CD4-positive, alpha-beta memory T cell (primary cell): ENCODE measurements at regions not wholly inside any gene's neighbourhood (a gene's known extent, or its start where the extent isn't known, plus 50 kb on each side); places are given as distances from the start of the nearest gene placed in this dataset.
"Not testable (repeated sequence)": the region's sequence is repeated elsewhere in the genome, so short reads cannot be mapped to it uniquely, and the experiment has no call there.

ENCODE experiments used
- CTCF ChIA-PET: fragments of 350-600 bp; sonication (Branson Sonifier 250); formaldehyde crosslinking; loops from one replicate; lab custom pipeline; 2021; ENCODE audit warnings: inconsistent platforms; ENCODE audit not compliant: partially characterized antibody; lab: Charles Lee
- POLR2A ChIA-PET: fragments of 350-600 bp; sonication (Branson Sonifier 250); formaldehyde crosslinking; loops from one replicate; lab custom pipeline; 2021; ENCODE audit not compliant: partially characterized antibody; lab: Charles Lee
- DNase-seq, 5 donors: peaks; one replicate each; pipeline versions ENCODE4 v3.0.0 to v3.0.0-alpha.2; 2020 to 2022; ENCODE audit warnings: mixed read lengths in 1 of 5
- H3K27ac ChIP-seq: one replicate; pipeline ENCODE4 v1.7.0; 2013; ENCODE audit warnings: low read depth, low read length
- H3K27me3 ChIP-seq: 2 replicates; pipeline ENCODE4 v1.7.0; 2013; ENCODE audit warnings: mild to moderate bottlenecking, low read length, moderate library complexity; ENCODE audit not compliant: insufficient read depth
- H3K36me3 ChIP-seq: 2 replicates; pipeline ENCODE4 v1.7.0; 2013; ENCODE audit warnings: mild to moderate bottlenecking, low read length, moderate library complexity; ENCODE audit not compliant: insufficient read depth
- H3K4me1 ChIP-seq: 2 replicates; pipeline ENCODE4 v1.7.0; 2013; ENCODE audit warnings: mild to moderate bottlenecking, low read length, moderate library complexity; ENCODE audit not compliant: insufficient read depth
- H3K4me3 ChIP-seq, 2 donors: one replicate each; pipeline ENCODE4 v1.7.0; 2013; ENCODE audit warnings: low read length in 2 of 2, mild to moderate bottlenecking in 1 of 2
- H3K9me3 ChIP-seq, 2 donors: one replicate each; pipeline ENCODE4 v1.7.0; 2013; ENCODE audit warnings: low read length in 2 of 2, control low read depth in 1 of 2; ENCODE audit not compliant: control insufficient read depth in 1 of 2
- H3K27ac Mint-ChIP-seq, 7 donors: one replicate each; pipeline ENCODE4 v1.8.0; 2020 to 2021; ENCODE audit warnings: mixed read lengths in 7 of 7, mild to moderate bottlenecking in 6 of 7, inconsistent platforms in 3 of 7, moderate library complexity in 3 of 7
- H3K27me3 Mint-ChIP-seq, 2 donors: one replicate each; pipeline ENCODE4 v1.8.0; 2020 to 2021; ENCODE audit warnings: mixed read lengths in 2 of 2
- H3K36me3 Mint-ChIP-seq, 2 donors: one replicate each; pipeline ENCODE4 v1.8.0; 2020 to 2021; ENCODE audit warnings: mixed read lengths in 2 of 2, inconsistent platforms in 1 of 2, mild to moderate bottlenecking in 1 of 2
- H3K4me1 Mint-ChIP-seq, 4 donors: one replicate each; pipeline ENCODE4 v1.8.0; 2020 to 2021; ENCODE audit warnings: mixed read lengths in 4 of 4, mild to moderate bottlenecking in 1 of 4
- H3K4me3 Mint-ChIP-seq, 8 donors: one replicate each; pipeline ENCODE4 v1.8.0; 2020 to 2021; ENCODE audit warnings: mixed read lengths in 8 of 8, mild to moderate bottlenecking in 7 of 8, moderate library complexity in 6 of 8, inconsistent platforms in 3 of 8
- H3K9me3 Mint-ChIP-seq, 8 donors: one replicate each; pipeline ENCODE4 v1.8.0; 2020 to 2021; ENCODE audit warnings: mixed read lengths in 8 of 8, mild to moderate bottlenecking in 5 of 8, inconsistent platforms in 3 of 8, moderate library complexity in 1 of 8
- intact Hi-C: fragments of 100-400 bp; cut with micrococcal nuclease; formaldehyde crosslinking; loops from one replicate; pipeline ENCODE4 v1.15.1; 2023

DNA sequence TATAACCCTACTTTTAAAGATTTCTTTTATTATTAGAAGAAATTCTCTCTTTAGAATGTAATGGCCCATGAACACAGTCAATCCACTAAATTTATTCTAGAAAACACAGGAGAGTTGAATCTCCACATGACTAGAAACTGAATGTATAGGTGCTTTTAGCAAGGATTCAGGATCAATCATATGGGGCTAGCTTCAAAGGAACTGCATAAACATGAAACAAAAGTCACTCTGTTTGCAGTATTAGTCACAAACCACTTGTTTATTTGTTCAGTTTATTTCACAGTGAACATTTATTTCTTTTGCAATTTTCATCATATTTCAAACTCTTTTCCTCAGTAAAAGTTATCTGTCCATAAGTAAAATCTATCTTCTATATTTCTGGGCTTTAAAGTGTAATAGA, 1604.6 kb downstream of the PCDH18 start:
- Mint-ChIP-seq H3K27ac (no peak overlapping the region), H3K36me3 (no peaks in the 10 kb centered on the region), H3K9me3 (peaks cover 0 to 16% (median 10%) of the 10 kb centered on the region in 8 donors), H3K4me1 (no peaks in the 10 kb centered on the region), H3K27me3 (no peaks in the 10 kb centered on the region), H3K4me3 (no peak overlapping the region)
- DNase-seq, result no peak
- Histone ChIP-seq H3K36me3 (no peaks in the 10 kb centered on the region), H3K9me3 (no peaks in the 10 kb centered on the region), H3K4me3 (no peak overlapping the region), H3K27ac (no peak overlapping the region), H3K27me3 (no peaks in the 10 kb centered on the region), H3K4me1 (no peaks in the 10 kb centered on the region)
- CTCF ChIA-PET, result no interaction called here
- intact Hi-C loops, result no loop called here
- POLR2A ChIA-PET, result no interaction called here

DNA sequence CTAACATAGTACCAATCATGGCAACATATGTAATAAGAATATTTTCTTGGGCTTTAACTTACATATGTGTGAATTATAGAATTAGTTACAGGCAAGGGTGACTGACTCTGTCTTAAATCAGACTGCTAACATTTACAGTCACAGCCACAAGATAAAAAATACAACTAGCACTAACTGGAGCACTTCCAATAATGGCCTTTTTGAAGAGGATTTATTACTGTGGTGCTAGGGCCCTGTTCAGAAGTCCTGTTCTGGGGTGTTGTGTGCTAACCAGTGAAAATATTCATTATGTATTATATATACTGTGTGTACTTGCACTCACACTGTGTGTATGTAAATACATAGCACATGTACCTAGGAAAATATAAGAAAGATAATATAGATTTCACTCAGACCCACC, 1611.2 kb downstream of the PCDH18 start:
- Mint-ChIP-seq H3K36me3 (no peaks in the 10 kb centered on the region), H3K4me3 (no peak overlapping the region), H3K9me3 (peaks cover 0 to 17% (median 9%) of the 10 kb centered on the region in 8 donors), H3K27ac (no peak overlapping the region), H3K27me3 (no peaks in the 10 kb centered on the region), H3K4me1 (no peaks in the 10 kb centered on the region)
- ChIA-PET CTCF (no interaction called here), POLR2A (no interaction called here)
- Histone ChIP-seq H3K4me3 (no peak overlapping the region), H3K27ac (no peak overlapping the region), H3K4me1 (no peaks in the 10 kb centered on the region), H3K27me3 (no peaks in the 10 kb centered on the region), H3K36me3 (no peaks in the 10 kb centered on the region), H3K9me3 (no peaks in the 10 kb centered on the region)
- DNase-seq, result no peak
- intact Hi-C loops, result no loop called here

DNA sequence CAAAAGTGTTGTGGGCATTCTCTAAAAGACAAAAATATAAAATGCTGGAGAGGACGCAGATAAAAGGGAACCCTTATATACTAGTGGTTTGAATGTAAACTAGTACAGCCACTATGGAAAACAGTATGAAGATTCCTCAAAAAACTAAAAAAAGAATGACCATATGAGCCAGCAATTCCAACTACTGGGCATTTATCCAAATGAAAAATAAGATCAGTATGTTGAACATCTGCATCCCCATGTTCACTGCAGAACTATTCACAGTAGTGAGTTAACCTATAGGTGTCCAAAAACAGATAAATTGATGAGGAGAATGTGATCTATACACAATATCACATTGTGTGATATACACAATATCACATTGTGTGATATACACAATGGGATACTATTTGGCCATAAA, 1615.3 kb downstream of the PCDH18 start:
- ChIA-PET POLR2A (no interaction called here), CTCF (no interaction called here)
- H3K36me3 ChIP-seq, result no peaks in the 10 kb centered on the region
- peaks cover 0 to 7% (median 3%) of the 10 kb centered on the region in 8 donors for H3K9me3 Mint-ChIP-seq
- H3K4me1 Mint-ChIP-seq, result no peaks in the 10 kb centered on the region
- H3K27me3 Mint-ChIP-seq, result no peaks in the 10 kb centered on the region
- no peak for DNase-seq
- H3K9me3 ChIP-seq, result no peaks in the 10 kb centered on the region
- H3K27me3 ChIP-seq, result no peaks in the 10 kb centered on the region
- H3K4me3 ChIP-seq, result no peak overlapping the region
- intact Hi-C loops, result no loop called here
- H3K4me3 Mint-ChIP-seq, result no peak overlapping the region
- H3K27ac Mint-ChIP-seq, result no peak overlapping the region
- no peak overlapping the region for H3K27ac ChIP-seq
- no peaks in the 10 kb centered on the region for H3K4me1 ChIP-seq
- H3K36me3 Mint-ChIP-seq, result no peaks in the 10 kb centered on the region

DNA sequence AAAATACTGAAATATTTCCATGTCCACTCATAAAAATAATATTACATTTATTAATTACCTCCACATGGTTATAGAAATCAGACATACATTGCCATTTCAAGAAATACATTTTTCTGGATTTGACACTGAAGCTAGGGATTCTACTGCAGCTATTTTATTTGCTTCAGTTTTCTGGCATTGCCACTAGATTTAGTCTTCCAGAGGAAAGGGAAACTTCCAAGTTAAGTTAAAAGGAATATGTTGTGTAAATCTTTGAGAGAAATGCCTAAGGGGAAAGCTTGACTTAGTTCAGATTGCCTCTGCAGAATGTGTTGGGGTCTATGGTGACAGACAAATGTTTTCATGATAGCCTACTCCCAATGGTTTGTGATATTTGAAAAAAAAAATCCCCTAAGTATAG, 1631.3 kb downstream of the PCDH18 start:
- Histone ChIP-seq H3K27me3 (no peaks in the 10 kb centered on the region), H3K27ac (no peak overlapping the region), H3K9me3 (no peaks in the 10 kb centered on the region), H3K4me1 (no peaks in the 10 kb centered on the region), H3K4me3 (no peak overlapping the region), H3K36me3 (no peaks in the 10 kb centered on the region)
- ChIA-PET POLR2A (no interaction called here), CTCF (no interaction called here)
- no peaks in the 10 kb centered on the region for H3K27me3 Mint-ChIP-seq
- no peak overlapping the region for H3K4me3 Mint-ChIP-seq
- H3K36me3 Mint-ChIP-seq, result no peaks in the 10 kb centered on the region
- intact Hi-C loops, result no loop called here
- DNase-seq, result no peak
- H3K4me1 Mint-ChIP-seq, result no peaks in the 10 kb centered on the region
- H3K9me3 Mint-ChIP-seq, result peaks cover 0 to 32% (median 9%) of the 10 kb centered on the region in 8 donors
- no peak overlapping the region for H3K27ac Mint-ChIP-seq

DNA sequence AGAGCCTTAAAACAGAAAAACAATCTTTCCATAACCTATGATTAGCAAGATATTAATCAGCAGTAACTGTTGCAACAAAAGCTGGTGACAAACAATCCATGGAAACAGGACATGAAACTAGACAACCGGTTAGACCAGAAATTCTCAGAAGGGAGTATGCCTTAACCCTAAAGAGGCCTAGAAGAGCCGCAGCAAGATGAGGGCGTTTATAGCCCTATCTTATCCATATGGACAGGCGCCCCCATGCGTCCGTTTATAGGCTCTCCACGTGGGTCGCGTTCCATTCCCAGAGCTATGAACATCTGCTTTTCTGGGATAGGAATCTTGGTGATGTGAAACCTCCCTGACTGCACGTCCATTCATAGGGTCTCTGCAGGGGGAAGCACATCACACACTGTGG, 1662.7 kb upstream of the PABPC4L start:
- CTCF ChIA-PET, DNase-seq, H3K4me1 Mint-ChIP-seq, intact Hi-C loops, H3K27ac ChIP-seq, H3K9me3 ChIP-seq, H3K27ac Mint-ChIP-seq, H3K27me3 Mint-ChIP-seq, H3K4me3 ChIP-seq, POLR2A ChIA-PET, H3K4me3 Mint-ChIP-seq, H3K27me3 ChIP-seq, H3K4me1 ChIP-seq, H3K36me3 ChIP-seq, H3K36me3 Mint-ChIP-seq: not testable (repeated sequence)
- peaks cover 0 to 13% (median 2%) of the 10 kb centered on the region in 8 donors for H3K9me3 Mint-ChIP-seq

DNA sequence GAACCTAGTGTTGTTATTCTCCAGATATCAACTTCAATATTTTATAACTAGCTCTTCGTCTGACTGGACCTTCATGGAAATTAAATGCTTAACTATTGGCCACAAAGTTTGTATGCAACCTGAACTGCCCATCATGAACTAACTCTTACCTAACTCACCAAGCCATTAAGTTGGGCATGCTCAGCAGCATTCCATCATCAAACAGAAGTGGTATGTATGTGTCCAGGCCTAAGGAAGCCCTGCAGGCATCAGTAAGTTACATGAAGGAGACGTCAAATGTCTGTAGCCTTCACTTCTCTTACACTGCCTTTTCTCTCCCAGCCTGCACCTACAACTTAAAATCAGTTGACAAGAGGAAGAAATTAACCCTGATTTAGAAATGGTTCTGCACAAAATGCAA, 1639.2 kb upstream of the PABPC4L start:
- H3K4me1 Mint-ChIP-seq, result no peaks in the 10 kb centered on the region
- POLR2A ChIA-PET, result no interaction called here

DNA sequence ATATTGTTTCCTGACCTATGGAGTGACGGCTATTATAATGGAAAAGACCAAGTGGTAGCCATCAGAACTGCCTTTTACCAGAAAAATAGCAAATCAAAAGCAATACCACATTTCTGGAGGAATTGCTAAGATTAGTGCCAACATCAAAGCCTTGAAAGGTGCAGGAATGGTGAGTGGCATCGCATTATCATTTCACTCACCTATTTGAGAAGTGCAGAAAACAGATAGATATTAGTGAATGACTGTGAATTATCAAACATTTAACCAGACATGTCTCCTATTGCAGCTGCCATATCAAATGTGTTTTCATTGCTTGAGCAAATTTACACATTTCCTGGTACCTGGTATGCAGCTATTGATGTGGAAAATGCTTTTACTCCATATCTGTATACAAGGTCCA, 1638.1 kb upstream of the PABPC4L start:
- Mint-ChIP-seq H3K4me1 (no peaks in the 10 kb centered on the region), H3K4me3 (no peak overlapping the region), H3K27me3 (no peaks in the 10 kb centered on the region), H3K9me3 (peaks cover 0 to 17% (median 6%) of the 10 kb centered on the region in 8 donors), H3K36me3 (no peaks in the 10 kb centered on the region), H3K27ac (no peak overlapping the region)
- Histone ChIP-seq H3K4me3 (no peak overlapping the region), H3K36me3 (no peaks in the 10 kb centered on the region), H3K27me3 (no peaks in the 10 kb centered on the region), H3K4me1 (no peaks in the 10 kb centered on the region), H3K9me3 (peaks cover 0 to 4% of the 10 kb centered on the region in 2 donors), H3K27ac (no peak overlapping the region)
- CTCF ChIA-PET, result interaction anchor here (1.8 kb wide), 1 partner anchor 8 kb away, joined by 3 read pairs; no protein-coding TSS in a partner anchor
- intact Hi-C loops, result no loop called here
- no peak for DNase-seq
- POLR2A ChIA-PET, result no interaction called here

More for the DNA sequence above, 1639.2 kb upstream of the PABPC4L start:
- H3K9me3 Mint-ChIP-seq, result peaks cover 2 to 23% (median 9%) of the 10 kb centered on the region in 8 donors
- intact Hi-C loops, result no loop called here
- no peak overlapping the region for H3K27ac Mint-ChIP-seq
- no peak for DNase-seq
- H3K9me3 ChIP-seq, result peaks cover 0 to 4% of the 10 kb centered on the region in 2 donors
- H3K27ac ChIP-seq, result no peak overlapping the region
- H3K4me3 ChIP-seq, result no peak overlapping the region
- no peaks in the 10 kb centered on the region for H3K36me3 ChIP-seq
- no peaks in the 10 kb centered on the region for H3K27me3 Mint-ChIP-seq
- no peaks in the 10 kb centered on the region for H3K27me3 ChIP-seq
- no peak overlapping the region for H3K4me3 Mint-ChIP-seq
- no peaks in the 10 kb centered on the region for H3K36me3 Mint-ChIP-seq
- CTCF ChIA-PET, result no interaction called here
- no peaks in the 10 kb centered on the region for H3K4me1 ChIP-seq

DNA sequence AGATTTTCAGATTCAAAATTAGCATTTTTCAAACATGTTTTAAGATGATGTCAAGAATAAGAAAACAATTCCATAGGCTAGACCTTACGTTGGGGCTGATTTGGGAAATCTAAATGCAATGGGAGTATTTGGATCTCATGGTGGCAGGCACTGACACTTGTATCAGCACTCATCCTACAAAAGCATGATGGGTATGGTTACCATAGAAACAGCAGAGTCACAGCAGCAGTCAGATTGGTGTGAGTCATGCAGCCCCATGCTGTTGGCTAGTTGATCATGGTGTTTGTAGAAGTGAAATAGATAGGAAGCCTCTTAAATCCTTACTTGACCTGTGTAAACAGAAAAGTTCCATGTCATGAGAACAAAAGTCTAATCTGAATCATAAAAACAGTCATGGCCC, 1637.3 kb upstream of the PABPC4L start:
- no peak overlapping the region for H3K27ac ChIP-seq
- H3K9me3 ChIP-seq, result no peaks in the 10 kb centered on the region
- DNase-seq, result no peak
- H3K4me3 ChIP-seq, result no peak overlapping the region
- no peaks in the 10 kb centered on the region for H3K4me1 ChIP-seq
- CTCF ChIA-PET, result interaction anchor here (1.8 kb wide), 1 partner anchor 9 kb away, joined by 3 read pairs; no protein-coding TSS in a partner anchor
- Mint-ChIP-seq H3K27me3 (no peaks in the 10 kb centered on the region), H3K27ac (no peak overlapping the region), H3K4me1 (no peaks in the 10 kb centered on the region), H3K36me3 (no peaks in the 10 kb centered on the region), H3K9me3 (peaks cover 0 to 17% (median 6%) of the 10 kb centered on the region in 8 donors), H3K4me3 (no peak overlapping the region)
- H3K36me3 ChIP-seq, result no peaks in the 10 kb centered on the region
- POLR2A ChIA-PET, result no interaction called here
- H3K27me3 ChIP-seq, result no peaks in the 10 kb centered on the region
- intact Hi-C loops, result no loop called here
